ENCODE measurements at regions not wholly inside any gene's neighbourhood (a gene's known extent, or its start where the extent isn't known, plus 50 kb on each side); places are given as distances from the start of the nearest gene placed in this dataset.
"Not testable (repeated sequence)": the region's sequence is repeated elsewhere in the genome, so short reads cannot be mapped to it uniquely, and the experiment has no call there.

DNA sequence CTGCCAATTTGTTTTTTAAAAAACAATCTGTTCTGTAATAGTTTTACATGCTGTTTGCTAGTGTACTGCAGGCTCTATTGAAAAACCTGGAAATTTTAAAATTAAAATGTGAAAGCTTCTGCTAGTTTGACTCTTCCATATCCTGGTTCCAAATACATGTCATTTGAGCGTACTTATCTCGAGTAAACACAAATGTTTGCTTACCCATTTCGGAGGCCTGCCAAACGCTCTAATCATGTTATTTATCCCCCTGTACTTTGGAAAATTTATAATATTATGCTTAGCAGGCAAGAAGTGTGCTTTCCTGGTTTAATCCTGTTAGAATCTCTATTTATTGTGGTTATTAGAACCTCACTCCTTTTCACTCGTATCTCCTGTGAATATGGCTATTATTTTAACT lies 476.8 kb upstream of the CYLC2 start:
- H3K27me3 ChIP-seq (ENCODE audit: insufficient read depth, insufficient read length) = no peaks in the 10 kb centered on the region
- H3K36me3 ChIP-seq (ENCODE audit: insufficient read depth, insufficient read length, low read length) = no peaks in the 10 kb centered on the region
- no peaks in the 10 kb centered on the region for H3K9me3 ChIP-seq (ENCODE audit: insufficient read depth, low read length)
- TF ChIP-seq YY1 (IDR thresholded peaks at IDR 0.05; ENCODE audit: insufficient read depth, insufficient read length) (no peak), ZNF274 (IDR thresholded peaks at IDR 0.05; ENCODE audit: low read depth, low read length) (no peak), SUZ12 (IDR thresholded peaks at IDR 0.05; ENCODE audit: extremely low read depth, insufficient read depth, insufficient read length) (no peak)
- H3K4me1 ChIP-seq (ENCODE audit: insufficient read depth, insufficient read length) = no peaks in the 10 kb centered on the region
- no peak overlapping the region for H3K9ac ChIP-seq (ENCODE audit: insufficient read length, low read depth)
- no peak overlapping the region for H3K4me3 ChIP-seq (ENCODE audit: insufficient read length, low read depth)
- DNase-seq (ENCODE audit: low read depth, low spot score) = no peak

DNA sequence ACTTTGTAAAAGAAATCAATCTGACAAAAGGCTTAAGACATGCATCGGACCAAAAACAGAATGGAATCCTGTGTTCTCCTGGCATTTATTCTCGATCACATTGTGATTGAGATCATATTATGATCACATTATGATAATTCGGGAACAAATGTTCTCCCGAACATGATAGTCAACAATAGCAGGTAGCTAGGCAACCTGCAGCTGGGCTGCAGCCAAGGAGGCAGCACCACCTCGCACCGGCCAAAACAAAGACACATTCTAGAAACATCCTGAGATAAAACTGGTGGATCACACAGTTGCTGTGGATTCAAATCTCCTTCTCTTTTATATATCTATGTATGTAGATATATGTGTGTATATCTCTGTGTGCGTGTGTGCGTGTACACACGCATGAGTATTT lies 480.6 kb upstream of the CYLC2 start:
- no peaks in the 10 kb centered on the region for H3K27me3 ChIP-seq (ENCODE audit: insufficient read depth, insufficient read length)
- H3K9me3 ChIP-seq (ENCODE audit: insufficient read depth, low read length) = no peaks in the 10 kb centered on the region
- no peak overlapping the region for H3K4me3 ChIP-seq (ENCODE audit: insufficient read length, low read depth)
- TF ChIP-seq YY1 (IDR thresholded peaks at IDR 0.05; ENCODE audit: insufficient read depth, insufficient read length) (no peak), ZNF274 (IDR thresholded peaks at IDR 0.05; ENCODE audit: low read depth, low read length) (no peak), SUZ12 (IDR thresholded peaks at IDR 0.05; ENCODE audit: extremely low read depth, insufficient read depth, insufficient read length) (no peak)
- H3K9ac ChIP-seq (ENCODE audit: insufficient read length, low read depth) = no peak overlapping the region
- H3K36me3 ChIP-seq (ENCODE audit: insufficient read depth, insufficient read length, low read length) = no peaks in the 10 kb centered on the region
- DNase-seq (ENCODE audit: low read depth, low spot score) = no peak
- H3K4me1 ChIP-seq (ENCODE audit: insufficient read depth, insufficient read length) = no peaks in the 10 kb centered on the region

- no peak overlapping the region for H3K4me3 ChIP-seq (ENCODE audit: insufficient read length, low read depth)
- H3K9me3 ChIP-seq (ENCODE audit: insufficient read depth, low read length) = no peaks in the 10 kb centered on the region
- no peak for DNase-seq (ENCODE audit: low read depth, low spot score)
- no peaks in the 10 kb centered on the region for H3K27me3 ChIP-seq (ENCODE audit: insufficient read depth, insufficient read length)
- TF ChIP-seq YY1 (IDR thresholded peaks at IDR 0.05; ENCODE audit: insufficient read depth, insufficient read length) (no peak), ZNF274 (IDR thresholded peaks at IDR 0.05; ENCODE audit: low read depth, low read length) (no peak), SUZ12 (IDR thresholded peaks at IDR 0.05; ENCODE audit: extremely low read depth, insufficient read depth, insufficient read length) (no peak)
- no peaks in the 10 kb centered on the region for H3K36me3 ChIP-seq (ENCODE audit: insufficient read depth, insufficient read length, low read length)
- no peaks in the 10 kb centered on the region for H3K4me1 ChIP-seq (ENCODE audit: insufficient read depth, insufficient read length)
- no peak overlapping the region for H3K9ac ChIP-seq (ENCODE audit: insufficient read length, low read depth)
Observed at GRCh38 chr9:102507044-102507687, 488.0 kb upstream of the CYLC2 start.

GRCh38 chr9:102506406-102506805 lies 488.7 kb upstream of the CYLC2 start:
- no peaks in the 10 kb centered on the region for H3K4me1 ChIP-seq (ENCODE audit: insufficient read depth, insufficient read length)
- DNase-seq (ENCODE audit: low read depth, low spot score) = no peak
- H3K9ac ChIP-seq (ENCODE audit: insufficient read length, low read depth) = no peak overlapping the region
- no peaks in the 10 kb centered on the region for H3K27me3 ChIP-seq (ENCODE audit: insufficient read depth, insufficient read length)
- no peaks in the 10 kb centered on the region for H3K9me3 ChIP-seq (ENCODE audit: insufficient read depth, low read length)
- TF ChIP-seq ZNF274 (IDR thresholded peaks at IDR 0.05; ENCODE audit: low read depth, low read length) (no peak), SUZ12 (IDR thresholded peaks at IDR 0.05; ENCODE audit: extremely low read depth, insufficient read depth, insufficient read length) (no peak), YY1 (IDR thresholded peaks at IDR 0.05; ENCODE audit: insufficient read depth, insufficient read length) (no peak)
- H3K4me3 ChIP-seq (ENCODE audit: insufficient read length, low read depth) = no peak overlapping the region
- H3K36me3 ChIP-seq (ENCODE audit: insufficient read depth, insufficient read length, low read length) = no peaks in the 10 kb centered on the region

DNA sequence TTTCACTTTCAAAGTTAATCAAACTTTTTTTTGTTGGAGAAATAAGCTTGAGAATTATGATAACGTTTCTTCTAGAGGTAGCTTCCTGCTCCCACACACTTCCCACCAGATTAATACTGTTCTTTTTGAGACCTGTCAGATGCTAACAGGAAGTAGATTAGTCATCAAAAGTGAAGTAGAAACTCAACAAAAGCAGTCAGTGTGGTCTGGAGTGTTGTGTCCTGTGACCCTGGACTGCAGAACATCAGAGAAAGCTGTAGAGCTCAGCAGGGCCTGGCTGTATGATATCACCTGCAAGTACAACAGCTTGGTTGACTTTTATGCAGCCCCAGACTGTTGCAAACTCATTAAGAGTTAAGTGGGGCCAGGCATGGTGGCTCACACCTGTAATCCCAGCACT lies 495.7 kb upstream of the CYLC2 start:
- Histone ChIP-seq H3K9me3 (ENCODE audit: insufficient read depth, low read length) (no peaks in the 10 kb centered on the region), H3K4me3 (ENCODE audit: insufficient read length, low read depth) (no peak overlapping the region), H3K36me3 (ENCODE audit: insufficient read depth, insufficient read length, low read length) (no peaks in the 10 kb centered on the region), H3K4me1 (ENCODE audit: insufficient read depth, insufficient read length) (no peaks in the 10 kb centered on the region), H3K9ac (ENCODE audit: insufficient read length, low read depth) (no peak overlapping the region), H3K27me3 (ENCODE audit: insufficient read depth, insufficient read length) (no peaks in the 10 kb centered on the region)
- TF ChIP-seq ZNF274 (IDR thresholded peaks at IDR 0.05; ENCODE audit: low read depth, low read length) (no peak), SUZ12 (IDR thresholded peaks at IDR 0.05; ENCODE audit: extremely low read depth, insufficient read depth, insufficient read length) (no peak), YY1 (IDR thresholded peaks at IDR 0.05; ENCODE audit: insufficient read depth, insufficient read length) (no peak)
- no peak for DNase-seq (ENCODE audit: low read depth, low spot score)

GRCh38 chr9:102497709-102498108 lies 497.4 kb upstream of the CYLC2 start:
- peak; percentile 2 for DNase-seq (ENCODE audit: low read depth, low spot score)
- Histone ChIP-seq H3K9me3 (ENCODE audit: insufficient read depth, low read length) (no peaks in the 10 kb centered on the region), H3K27me3 (ENCODE audit: insufficient read depth, insufficient read length) (no peaks in the 10 kb centered on the region), H3K4me1 (ENCODE audit: insufficient read depth, insufficient read length) (no peaks in the 10 kb centered on the region), H3K36me3 (ENCODE audit: insufficient read depth, insufficient read length, low read length) (no peaks in the 10 kb centered on the region), H3K4me3 (ENCODE audit: insufficient read length, low read depth) (no peak overlapping the region), H3K9ac (ENCODE audit: insufficient read length, low read depth) (no peak overlapping the region)
- no peak for TF ChIP-seq SUZ12 (IDR thresholded peaks at IDR 0.05; ENCODE audit: extremely low read depth, insufficient read depth, insufficient read length)
- no peak for TF ChIP-seq ZNF274 (IDR thresholded peaks at IDR 0.05; ENCODE audit: low read depth, low read length)
- no peak for TF ChIP-seq YY1 (IDR thresholded peaks at IDR 0.05; ENCODE audit: insufficient read depth, insufficient read length)

DNA sequence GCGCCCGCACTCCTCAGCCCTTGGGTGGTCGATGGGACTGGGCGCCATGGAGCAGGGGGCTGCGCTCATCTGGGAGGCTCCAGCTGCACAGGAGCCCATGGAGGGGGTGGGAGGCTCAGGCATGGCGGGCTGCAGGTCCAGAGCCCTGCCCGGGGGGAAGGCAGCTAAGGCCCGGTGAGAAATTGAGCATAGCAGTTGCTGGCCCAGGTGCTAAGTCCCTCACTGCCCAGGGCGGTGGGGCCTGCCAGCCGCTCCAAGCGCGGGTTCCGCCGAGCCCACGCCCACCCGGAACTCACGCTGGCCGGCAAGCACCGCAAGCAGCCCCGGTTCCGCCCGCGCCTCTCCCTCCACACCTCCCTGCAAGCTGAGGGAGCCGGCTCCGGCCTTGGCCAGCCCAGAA lies 508.2 kb upstream of the CYLC2 start:
- H3K9ac ChIP-seq (ENCODE audit: insufficient read length, low read depth); H3K4me3 ChIP-seq (ENCODE audit: insufficient read length, low read depth); H3K9me3 ChIP-seq (ENCODE audit: insufficient read depth, low read length); H3K27me3 ChIP-seq (ENCODE audit: insufficient read depth, insufficient read length); H3K36me3 ChIP-seq (ENCODE audit: insufficient read depth, insufficient read length, low read length); H3K4me1 ChIP-seq (ENCODE audit: insufficient read depth, insufficient read length); DNase-seq (ENCODE audit: low read depth, low spot score): not testable (repeated sequence)

All from NT2/D1 (cell line).